ENCODE measurements at regions not wholly inside any gene's neighbourhood (a gene's known extent, or its start where the extent isn't known, plus 50 kb on each side); places are given as distances from the start of the nearest gene placed in this dataset.

DNA sequence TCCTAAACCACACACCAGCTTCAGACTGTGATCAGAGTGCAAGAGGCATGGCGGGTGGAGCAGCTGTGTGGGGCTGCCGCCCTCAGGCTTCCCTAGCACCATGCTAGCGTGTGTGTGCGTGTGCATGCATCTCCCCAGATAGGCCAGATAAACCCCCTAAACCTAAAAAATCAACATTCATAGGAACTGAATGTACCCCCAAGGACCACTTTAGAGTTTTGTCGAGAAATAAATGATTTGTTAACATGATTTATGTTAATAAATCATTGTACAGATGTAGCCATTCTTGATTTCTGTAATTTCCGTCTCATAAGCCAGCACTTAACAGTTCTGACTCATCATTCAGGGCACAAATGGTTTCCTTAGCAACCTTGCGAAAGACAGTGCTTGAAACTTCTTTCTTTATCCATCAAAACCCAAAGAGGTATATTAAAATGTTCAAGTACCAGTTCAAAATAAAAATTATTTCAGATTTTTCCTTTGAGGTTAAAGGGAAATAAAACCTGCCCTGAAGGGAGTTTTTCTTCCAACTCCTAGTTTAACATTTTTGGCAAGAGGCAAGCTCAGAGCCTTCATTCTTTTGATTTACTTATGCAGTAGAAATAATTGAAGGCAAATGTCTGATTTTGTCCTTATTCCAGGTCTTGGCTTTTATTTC, 206.2 kb upstream of the RGS6 start:
- no peak for DNase-seq (ENCODE audit: low read depth in 2 of 2, low spot score in 1 of 2)

DNA sequence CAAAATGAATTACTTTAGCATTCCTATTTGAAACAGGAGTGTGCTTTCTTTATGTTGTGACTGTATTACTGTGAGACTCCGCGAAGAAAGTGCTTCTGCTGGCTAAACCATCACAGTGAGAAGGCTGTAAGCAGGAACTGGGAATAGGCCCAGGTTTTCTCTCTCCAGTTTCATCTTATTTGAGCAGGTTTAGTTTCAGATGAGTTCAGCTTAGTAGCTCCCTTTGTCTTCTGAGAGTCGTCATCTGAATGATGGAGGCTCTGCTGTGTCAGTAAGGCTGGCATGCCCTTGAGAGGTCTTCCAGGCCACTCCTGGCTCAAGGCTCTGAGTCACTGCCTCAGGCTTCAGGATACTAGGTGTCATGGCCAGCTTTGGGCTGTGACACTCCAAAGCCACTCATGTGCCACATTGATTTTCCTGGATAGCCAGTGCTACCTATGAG, 205.6 kb upstream of the RGS6 start:
- DNase-seq (ENCODE audit: low read depth in 2 of 2, low spot score in 1 of 2): no peak

- no peak for DNase-seq (ENCODE audit: low read depth in 2 of 2, low spot score in 1 of 2)
These were observed 203.8 kb upstream of the RGS6 start for GRCh38 chr14:71728386-71728785.

- no peak for DNase-seq (ENCODE audit: low read depth in 2 of 2, low spot score in 1 of 2)
These were observed 202.6 kb upstream of the RGS6 start for GRCh38 chr14:71729596-71729995.

GRCh38 chr14:71730471-71730870, 201.8 kb upstream of the RGS6 start:
- DNase-seq (ENCODE audit: low read depth in 2 of 2, low spot score in 1 of 2): no peak

DNA sequence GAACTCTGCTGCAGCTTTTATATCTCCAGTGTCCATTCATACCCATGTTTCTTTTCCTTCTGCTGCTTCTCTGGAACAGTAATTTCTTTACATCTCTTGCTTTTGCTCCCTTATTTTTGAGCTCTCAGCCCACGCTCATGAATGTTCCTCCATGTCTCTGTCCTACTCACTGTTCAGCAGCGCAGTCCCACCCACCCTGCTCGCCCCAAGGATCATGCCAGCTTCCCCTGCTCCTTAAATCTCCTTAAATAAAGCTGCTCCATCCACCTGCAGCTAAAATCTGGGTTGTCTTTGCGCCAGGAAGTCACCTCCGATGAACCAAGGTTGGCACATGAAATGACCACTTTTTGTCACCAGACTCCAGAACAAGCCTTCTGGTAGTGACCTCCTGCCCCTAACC, 201.1 kb upstream of the RGS6 start:
- no peak for DNase-seq (ENCODE audit: low read depth in 2 of 2, low spot score in 1 of 2)

GRCh38 chr14:71733210-71733883, 198.9 kb upstream of the RGS6 start:
- no peak for DNase-seq (ENCODE audit: low read depth in 2 of 2, low spot score in 1 of 2)

GRCh38 chr14:71734076-71734475, 198.2 kb upstream of the RGS6 start:
- no peak for DNase-seq (ENCODE audit: low read depth in 2 of 2, low spot score in 1 of 2)

DNA sequence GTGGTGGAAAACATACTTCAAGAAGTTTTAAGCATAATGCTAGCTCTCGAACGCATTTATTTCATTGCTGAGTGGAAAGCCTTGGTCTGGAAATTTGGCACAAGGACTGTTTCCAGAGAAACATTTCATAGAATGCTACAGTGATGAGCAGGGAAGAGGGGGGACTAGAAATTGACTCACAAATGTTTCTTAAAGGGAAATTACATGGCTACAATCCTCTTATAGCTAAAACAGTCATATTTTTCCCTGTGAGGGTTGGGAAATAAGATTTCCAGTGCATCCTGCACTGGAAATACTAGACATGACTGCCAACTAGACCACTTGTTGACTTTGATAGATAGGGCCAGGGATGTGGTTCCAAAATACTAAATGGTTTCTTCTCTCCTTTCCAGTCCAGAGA, 197.3 kb upstream of the RGS6 start:
- DNase-seq (ENCODE audit: low read depth in 2 of 2, low spot score in 1 of 2): no peak

DNA sequence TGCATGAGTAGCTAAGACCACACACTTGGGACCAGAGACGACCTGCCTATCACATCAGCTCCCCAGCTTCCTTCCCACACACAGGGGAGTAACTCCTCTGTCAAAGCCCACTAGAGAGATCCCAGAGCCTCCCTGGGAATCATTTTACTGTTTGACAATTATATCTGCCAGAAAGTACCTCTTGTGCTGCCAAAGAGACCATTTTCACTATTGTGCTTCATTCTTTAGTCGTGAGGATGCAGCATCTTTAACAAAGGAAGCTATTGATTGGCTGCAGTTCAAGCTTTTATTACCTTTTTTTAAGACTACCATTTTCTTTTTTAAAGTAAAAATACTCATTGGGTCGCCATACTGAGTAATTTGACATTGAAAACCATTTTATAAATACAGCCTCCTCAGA, 194.5 kb upstream of the RGS6 start:
- DNase-seq (ENCODE audit: low read depth in 2 of 2, low spot score in 1 of 2): no peak

GRCh38 chr14:71739273-71739990, 192.8 kb upstream of the RGS6 start:
- DNase-seq (ENCODE audit: low read depth in 2 of 2, low spot score in 1 of 2): no peak

DNA sequence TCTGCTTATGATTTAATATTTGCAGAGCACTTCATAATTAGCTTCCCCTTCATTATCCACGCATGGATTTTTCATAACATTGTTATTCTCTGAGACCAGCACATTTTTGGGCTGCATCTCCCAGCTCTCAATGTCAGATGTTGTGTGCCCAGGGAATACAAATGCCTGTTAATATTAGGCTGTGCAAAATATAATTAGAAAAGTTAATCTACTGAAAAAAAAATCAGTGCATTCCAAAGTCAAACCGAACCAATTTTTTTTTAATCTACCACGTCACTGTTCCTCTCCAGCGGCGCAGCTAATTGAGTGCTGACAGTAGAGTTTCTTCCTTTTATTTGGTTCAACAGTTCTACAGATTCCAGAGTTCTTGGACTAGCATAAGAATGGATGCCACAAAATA, 191.0 kb upstream of the RGS6 start:
- no peak for DNase-seq (ENCODE audit: low read depth in 2 of 2, low spot score in 1 of 2)

- no peak for DNase-seq (ENCODE audit: low read depth in 2 of 2, low spot score in 1 of 2)
These were observed 189.7 kb upstream of the RGS6 start for GRCh38 chr14:71742485-71742884.

GRCh38 chr14:71745072-71745471, 187.2 kb upstream of the RGS6 start:
- DNase-seq (ENCODE audit: low read depth in 2 of 2, low spot score in 1 of 2): no peak

GRCh38 chr14:71748196-71748595, 184.0 kb upstream of the RGS6 start:
- no peak for DNase-seq (ENCODE audit: low read depth in 2 of 2, low spot score in 1 of 2)

- no peak for DNase-seq (ENCODE audit: low read depth in 2 of 2, low spot score in 1 of 2)
These were observed 182.5 kb upstream of the RGS6 start for GRCh38 chr14:71749613-71750238.

GRCh38 chr14:71751264-71751663, 181.0 kb upstream of the RGS6 start:
- DNase-seq (ENCODE audit: low read depth in 2 of 2, low spot score in 1 of 2): no peak

DNA sequence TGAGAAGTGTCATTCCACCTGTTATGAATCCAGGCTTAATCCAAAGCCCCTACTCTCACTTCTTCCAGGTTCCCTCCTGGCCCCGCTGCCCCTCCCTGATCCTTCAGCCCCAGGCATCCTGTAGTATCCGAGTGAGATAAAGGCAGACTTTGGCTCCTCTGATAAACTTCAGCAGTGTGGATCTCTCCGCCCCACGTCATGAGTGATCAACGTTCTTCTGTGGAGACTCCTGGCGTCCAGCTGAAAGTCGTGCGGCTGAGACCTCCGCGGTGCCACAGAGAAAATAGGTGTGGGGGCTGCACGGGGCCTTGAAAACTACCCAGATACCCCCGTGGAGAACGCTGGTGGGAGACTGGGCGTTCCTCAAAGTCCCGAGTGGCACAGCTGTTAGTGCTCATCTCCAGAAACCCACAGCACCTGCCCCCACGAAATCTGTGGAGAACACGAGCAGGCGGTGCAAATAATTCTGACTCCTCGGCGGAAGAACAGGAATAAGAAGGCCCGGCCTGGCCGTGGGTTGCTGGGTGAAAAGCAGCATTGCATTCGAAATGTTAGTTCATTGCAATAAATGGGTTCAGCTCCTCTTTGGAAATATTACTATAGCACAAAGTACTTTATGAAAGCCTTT, 180.0 kb upstream of the RGS6 start:
- no peak for DNase-seq (ENCODE audit: low read depth in 2 of 2, low spot score in 1 of 2)

DNA sequence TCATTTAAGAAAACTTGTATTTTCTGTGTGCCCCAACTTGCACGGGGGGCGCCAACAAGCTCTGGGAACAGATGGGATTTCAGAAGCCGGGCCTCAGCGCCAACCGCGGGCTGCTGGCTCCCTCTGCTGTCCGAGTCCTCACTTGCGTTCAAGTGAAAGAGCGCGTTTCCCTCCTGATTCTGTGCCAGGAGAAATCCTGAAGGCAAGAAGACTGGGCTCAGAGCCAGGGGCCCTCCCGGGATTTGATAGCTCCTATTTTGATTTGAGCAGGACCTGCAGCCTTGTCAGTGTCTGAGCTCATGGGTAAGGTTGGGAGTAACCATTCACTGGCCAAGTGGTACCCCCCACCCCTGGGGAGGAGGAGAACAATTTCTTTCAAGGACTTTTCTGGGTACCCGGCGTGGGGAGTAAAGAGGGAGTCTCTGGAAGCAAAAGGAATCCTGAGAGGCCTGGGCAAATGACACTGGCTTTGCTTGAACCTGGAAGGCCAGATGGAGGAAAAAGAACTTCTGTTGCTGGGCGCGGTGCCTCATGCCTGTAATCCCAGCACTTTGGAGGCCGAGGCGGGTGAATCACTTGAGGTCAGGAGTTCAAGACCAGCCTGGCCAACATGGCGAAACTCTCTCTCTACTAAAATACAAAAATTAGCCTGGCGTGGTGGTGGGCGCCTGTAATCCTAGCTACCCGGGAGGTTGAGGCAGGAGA, 179.0 kb upstream of the RGS6 start:
- peak; percentile 26 to 42 for DNase-seq (ENCODE audit: low read depth in 2 of 2, low spot score in 1 of 2)

- DNase-seq (ENCODE audit: low read depth in 2 of 2, low spot score in 1 of 2): no peak
These were observed 178.3 kb upstream of the RGS6 start for GRCh38 chr14:71753976-71754375.
